GM20431 (cell line): ENCODE measurements at regions not wholly inside any gene's neighbourhood (a gene's known extent, or its start where the extent isn't known, plus 50 kb on each side); places are given as distances from the start of the nearest gene placed in this dataset.

ENCODE experiments used
- in situ Hi-C: fragments of 300-500 bp; cut with MseI, MboI; formaldehyde crosslinking; loops from one replicate; pipeline ENCODE4 v1.15.0; 2020; ENCODE audit warnings: low sequenced_read_pairs; ENCODE audit not compliant: unreplicated experiment

DNA sequence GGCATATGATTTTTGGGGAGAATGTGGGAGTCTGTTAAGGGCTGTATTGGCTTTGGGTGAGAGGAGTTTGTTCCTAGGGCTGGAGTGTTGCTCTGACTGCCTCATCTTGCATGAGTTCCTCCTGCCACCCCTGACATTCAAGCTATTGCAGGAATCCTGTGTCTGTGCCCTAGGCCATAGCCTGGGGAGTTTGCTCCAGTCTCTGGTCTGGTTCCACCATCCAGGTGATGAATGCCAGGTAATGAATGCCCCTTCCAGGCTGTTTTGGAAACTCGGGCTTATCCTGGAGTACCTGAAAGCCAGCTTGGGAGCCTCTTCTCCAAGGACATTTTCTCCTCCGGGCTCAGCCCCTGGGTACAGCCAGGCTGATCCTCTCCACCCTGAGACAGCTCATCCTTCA, 117.0 kb upstream of the IRX3 start:
- in situ Hi-C loops, result no loop called here

DNA sequence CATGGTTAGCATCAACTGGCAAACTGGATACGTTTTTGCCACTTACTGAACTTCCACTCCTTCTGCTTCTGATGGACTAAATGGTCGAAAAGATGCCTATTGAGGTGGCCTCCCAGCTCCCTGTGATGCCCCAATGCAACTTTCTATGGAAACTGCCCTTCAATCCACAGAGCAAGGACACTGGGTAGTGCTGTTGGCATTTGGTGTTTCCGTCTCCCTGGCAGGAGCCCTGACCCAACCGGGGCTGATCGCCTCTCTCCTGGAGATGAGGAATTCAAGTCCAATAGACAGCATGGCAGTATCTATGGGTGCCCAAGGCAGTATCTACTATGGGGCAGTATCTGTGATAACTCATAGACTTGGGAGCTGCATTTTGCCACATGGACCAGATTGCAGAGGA, 116.3 kb upstream of the IRX3 start:
- in situ Hi-C loops, result no loop called here

DNA sequence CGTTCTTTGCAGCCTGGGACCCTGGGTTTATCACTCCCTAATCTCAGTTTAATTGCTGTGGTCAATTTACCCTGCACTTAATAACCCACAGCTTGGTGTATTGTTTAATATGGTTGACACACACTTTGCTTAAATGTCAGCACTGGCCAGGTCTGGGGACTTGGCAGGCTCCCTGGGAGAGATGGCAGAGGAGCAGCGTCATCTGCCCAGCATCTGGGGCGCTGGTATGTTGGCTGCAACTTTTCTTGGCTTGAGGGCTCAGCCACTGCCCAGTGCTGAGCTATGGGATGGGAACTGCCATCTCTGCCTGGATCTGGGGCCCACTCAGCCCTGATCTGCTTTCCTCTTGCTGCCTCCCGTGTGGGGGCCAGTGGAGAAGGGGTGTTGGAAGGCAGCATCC, 115.7 kb upstream of the IRX3 start:
- in situ Hi-C loops, result no loop called here

DNA sequence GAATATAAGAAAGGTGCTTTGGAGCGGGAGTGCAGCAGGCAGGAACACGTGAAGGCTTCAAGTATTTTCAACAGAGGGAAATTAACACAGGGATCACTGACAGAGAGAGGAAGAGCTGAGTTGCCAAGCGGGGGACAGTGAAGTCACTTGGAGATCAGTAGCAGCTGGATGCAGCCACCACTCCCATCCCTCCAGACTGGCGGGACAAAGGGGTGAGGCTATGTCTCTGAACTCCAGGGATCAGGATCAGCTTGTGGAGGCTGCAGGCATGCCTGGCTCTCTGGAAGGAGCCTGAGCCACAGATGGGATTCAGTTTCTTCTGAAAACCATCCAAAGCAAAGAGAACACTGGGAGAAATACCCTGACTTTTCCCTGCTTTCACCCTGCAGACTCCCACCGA, 113.7 kb upstream of the IRX3 start:
- in situ Hi-C loops, result no loop called here

DNA sequence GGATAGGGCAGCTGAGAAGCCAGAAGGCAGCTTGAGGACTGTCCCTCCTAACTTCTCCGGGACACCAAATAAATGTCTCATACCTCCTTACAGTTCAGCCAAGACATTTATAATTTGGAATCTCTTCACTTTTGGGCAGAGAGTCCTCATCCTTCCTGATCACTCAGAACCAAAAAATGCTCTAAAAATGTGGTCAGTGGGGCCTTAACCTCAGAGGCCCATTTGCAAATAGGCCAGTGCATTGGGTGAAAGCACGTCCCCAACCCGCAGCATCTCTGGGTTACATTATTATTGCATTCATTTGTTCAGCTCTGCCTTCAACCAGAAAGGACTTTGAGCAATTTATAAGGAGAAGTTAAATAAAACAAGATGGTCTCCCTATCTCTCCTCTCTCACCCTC, 112.4 kb upstream of the IRX3 start:
- in situ Hi-C loops, result no loop called here

DNA sequence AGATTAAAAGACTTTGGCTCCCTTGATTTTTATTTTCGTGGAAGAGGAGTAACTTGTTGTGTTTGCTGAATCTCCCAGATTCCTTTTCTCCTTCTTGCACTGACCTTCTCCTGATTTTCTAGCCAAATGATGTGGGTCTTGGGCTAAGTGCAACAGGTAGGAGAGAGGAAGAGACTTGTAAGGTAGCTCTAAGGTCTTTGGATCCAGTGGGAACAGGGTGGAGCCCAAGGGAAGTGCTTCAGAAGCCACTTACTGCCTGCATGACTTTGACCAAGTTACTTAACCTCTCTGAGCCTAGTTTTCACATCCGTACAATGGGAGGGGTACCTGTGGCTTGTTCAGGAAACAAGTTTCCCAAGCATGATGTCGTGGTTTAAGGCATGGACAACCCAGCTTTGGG, 111.3 kb upstream of the IRX3 start:
- in situ Hi-C loops, result no loop called here

DNA sequence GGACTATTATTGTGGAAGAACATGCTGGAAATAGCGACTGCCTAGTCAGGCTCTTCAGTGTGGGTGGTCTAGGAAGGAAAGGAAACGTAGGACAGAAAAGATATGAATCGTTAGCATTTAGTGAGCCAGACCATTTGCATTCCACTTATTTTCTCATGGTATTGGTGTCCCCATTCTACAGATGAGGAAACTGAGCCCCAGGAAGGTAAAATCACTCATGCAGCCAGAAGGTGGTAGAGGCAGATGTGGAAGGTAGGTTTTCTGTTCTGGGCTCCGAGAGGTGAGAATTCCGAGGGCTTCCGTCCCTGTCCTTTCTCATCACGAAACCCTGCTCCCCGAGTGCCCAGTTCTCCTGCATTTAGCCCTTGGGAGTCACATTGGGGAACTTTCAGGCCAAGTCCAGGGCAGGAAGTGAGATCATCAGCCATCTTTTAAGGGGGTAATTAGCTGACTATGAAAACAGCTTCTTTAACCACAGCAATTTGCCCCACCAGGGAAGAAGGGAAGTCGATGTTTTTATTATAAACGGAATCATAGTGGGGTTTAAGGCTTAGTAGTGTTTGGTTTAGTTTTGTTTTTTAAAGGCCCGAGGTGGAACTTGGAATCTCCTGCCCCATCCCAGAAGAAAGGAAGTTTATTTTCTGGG, 110.7 kb upstream of the IRX3 start:
- in situ Hi-C loops, result no loop called here

DNA sequence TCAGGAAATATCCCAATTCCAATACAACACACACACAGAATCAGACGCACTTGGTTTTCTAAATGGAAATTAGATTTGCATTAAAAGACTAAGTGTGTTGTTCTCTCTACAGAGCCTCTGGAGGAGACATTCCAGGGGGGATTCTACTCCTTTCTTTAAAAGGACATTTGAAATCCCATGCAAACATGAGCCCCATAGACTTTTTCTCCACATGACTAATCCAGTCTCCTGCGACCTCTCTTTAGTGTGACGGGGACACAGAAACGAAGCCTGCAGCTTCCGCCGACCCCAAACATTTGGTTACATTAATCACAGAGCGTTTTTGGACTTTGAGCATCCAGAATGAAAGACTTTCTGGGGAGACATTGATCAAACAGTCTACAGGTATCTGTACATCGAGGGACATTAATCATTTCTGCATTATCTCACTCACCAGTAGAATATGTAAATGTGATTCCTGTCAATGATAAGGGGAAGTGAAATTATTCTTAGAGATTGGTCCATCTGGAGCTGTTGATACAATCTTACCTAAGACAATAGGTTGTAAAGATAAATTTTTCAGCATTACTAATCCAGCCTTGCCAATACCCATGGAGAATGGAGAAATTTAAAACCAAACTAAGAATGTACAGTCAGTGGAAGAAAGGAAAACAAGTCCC, 103.4 kb upstream of the IRX3 start:
- in situ Hi-C loops, result no loop called here

DNA sequence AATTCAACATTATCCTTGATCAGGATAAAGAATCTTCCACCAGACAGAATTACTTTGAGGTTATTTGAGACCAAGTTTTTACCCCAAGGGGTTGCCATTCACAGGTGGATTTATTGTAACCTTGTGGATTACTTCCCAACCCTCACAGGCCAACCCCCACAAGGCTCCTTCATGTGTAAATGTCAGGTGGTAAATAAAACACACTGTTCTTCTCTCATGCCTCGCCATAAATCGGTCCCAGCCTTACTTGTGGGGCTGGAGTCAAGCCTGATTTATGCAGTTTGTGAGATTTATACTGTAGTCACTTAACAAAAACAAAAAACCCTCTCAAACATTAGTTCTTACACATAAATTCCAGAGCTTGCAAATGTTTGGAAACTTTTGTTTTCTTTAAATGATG, 98.6 kb upstream of the IRX3 start:
- in situ Hi-C loops, result no loop called here

DNA sequence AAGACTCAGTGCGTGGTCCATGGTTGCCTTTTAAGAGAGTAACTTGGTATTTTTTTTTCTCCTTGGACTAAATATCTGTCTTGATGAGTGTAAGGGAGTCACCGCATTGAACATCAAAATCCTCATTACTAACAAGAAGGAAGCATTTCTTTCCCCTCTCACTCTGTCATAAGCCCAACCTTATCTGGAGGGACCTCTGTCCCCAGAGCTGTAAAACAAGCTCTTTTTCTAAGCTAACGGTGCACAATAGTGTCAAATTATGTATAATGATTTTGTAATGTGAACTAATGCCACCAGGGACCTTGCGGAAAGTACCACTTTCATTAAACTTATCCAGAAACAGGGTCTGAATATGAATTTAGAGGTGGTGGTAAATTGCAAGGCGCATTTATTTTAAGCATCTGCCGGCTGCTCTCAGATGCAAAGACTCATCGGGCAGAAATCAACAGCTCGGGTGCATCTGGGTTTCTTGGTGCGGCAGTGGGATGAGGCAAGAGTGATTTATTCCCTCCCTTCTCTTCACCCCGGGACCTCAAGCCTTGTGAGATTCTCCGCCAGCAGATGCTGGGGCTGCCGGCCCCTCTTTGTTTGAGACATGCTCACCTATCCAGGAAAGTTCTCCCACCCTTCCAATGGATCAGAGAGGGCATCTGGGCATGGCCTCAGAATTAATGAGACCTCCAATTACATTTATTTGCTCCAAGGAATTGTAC, 95.2 kb upstream of the IRX3 start:
- in situ Hi-C loops, result no loop called here

DNA sequence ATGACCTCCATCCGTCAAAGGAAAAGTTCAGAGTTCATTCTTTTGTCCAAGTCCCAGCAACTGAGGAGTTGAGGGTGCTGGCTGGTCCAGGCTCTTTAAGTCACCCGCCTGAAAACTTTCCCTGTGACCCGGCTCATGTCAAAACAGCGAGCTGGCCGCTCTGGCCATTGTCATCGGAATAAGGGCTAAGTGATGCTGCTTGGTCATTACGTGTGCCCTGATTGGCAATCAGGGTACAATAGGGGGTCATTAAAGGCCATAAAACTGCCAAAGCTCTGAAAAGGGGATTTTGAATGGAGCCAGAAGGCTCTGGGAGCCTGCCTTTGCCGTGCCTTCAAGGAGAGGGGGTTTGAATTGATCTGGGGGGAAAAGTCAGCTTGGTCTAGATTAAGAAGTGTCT, 88.5 kb upstream of the IRX3 start:
- in situ Hi-C loops, result no loop called here

DNA sequence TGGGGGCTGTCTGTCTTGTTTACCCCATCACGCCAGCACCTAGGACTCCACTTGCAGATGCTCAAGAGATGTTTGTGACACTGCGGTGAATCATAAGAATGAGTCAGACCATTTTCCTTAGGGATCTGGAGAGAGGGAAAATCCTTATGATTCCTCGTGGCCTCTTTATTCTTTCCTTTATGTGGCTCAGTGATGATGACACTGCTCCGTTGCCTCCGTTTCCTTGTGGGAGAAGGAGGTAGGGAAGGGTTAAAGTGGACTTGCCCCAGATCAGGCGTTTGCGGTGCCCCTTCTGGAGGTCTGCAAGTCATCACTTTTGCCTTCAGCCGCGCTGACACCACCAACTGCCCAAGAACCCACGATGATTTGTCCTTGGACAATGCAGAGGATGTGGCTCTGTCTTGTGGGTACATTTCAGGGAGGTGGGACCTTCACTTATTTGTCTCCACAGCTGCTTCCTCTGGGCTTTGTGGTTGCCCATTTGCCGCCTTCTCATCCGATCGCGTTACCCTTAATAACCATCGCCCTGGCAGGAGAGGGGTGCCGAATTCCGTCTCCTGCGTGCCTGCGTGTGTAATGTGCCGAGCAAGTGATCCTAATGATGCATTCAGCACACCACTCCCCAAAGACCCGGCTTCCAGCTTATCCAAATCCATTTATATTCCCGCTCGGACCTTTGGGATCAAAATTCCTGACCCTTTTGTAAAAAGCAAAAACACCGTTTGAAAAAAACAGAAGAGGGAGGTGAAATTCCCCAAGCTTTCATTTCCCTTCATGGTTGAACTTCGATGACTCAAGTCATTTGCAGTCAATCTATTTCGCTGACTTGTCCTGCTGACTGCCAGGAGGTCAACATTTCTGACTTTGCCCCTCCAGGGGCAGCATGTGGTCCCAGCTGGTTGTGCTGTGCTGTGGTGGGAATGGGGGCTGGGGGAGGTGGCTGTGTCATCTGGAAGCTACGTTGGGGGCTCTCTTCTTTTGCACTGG, 87.2 kb upstream of the IRX3 start:
- in situ Hi-C loops, result no loop called here

DNA sequence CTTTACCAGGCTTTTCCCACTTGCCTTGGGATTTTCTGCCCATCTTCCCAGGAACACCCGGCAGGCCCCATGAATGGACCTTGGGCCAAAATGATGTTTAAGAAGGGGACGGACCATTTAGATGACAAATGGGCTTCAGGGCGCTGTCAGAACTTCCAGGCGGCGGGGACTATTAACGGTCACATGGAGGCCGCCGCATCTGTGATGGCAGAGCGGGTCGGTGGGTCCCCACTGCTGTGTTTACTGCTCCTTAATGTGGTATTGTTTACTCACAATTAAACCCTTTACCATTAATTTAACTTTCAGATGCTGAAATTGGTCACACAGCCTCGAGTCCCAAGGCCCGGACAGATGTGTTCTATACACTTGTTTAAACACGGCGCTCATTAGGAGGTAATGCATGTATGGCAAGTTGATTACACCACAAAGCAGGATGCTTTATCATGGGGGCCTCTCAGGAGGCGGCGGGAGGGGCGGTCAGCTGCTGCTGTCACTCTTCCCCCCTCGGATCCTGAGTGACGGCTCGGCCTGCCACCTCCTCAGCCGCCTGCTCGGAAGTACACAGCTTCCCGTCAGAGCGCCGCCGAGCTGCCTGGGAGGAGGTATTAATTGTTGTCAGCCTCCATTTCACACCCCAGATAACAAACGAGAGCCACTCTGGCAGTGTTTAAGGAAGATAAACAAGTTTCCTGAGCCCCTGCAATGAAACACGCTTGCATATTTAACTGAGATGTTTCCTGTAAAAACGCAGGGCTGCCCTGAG, 83.9 kb upstream of the IRX3 start:
- in situ Hi-C loops, result no loop called here

DNA sequence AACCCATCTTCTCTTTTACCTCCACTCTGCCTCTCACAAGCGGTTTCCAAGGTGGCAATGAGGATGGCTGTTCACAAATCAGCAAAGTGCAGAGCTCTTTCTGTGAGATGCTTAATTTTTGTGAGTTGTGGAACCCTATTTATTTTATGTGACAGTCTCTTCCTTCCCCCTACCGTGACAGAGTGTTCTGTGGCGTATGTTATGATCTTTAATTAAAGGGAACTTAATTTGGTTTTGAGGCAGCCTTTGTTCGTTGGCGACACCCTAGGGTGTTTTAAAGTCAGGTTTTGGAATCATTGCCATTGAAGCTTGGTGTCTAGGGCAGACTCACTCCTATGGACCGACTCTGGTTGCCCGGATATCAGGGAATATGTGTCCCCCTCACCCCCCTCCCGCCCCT, 83.3 kb upstream of the IRX3 start:
- in situ Hi-C loops, result no loop called here

DNA sequence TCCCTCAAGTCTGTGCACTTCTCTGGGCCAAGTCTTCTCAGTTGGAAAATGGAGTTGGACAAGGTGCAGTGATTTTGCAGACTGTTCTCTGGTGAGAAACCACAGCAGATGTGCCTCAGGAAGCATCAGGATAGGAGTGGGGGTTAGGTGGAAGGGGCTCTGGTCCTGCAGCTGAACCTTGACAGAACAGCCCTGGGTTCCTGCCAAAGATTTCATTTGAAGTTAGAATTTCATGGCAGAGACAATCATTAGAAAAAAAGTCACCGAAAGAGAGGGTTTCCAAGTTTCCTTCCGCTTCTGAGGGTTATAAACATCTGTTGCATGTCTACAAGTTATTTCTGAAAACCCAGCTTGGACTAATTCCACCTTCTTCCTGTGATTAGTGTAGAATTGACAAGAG, 80.4 kb upstream of the IRX3 start:
- in situ Hi-C loops, result no loop called here

DNA sequence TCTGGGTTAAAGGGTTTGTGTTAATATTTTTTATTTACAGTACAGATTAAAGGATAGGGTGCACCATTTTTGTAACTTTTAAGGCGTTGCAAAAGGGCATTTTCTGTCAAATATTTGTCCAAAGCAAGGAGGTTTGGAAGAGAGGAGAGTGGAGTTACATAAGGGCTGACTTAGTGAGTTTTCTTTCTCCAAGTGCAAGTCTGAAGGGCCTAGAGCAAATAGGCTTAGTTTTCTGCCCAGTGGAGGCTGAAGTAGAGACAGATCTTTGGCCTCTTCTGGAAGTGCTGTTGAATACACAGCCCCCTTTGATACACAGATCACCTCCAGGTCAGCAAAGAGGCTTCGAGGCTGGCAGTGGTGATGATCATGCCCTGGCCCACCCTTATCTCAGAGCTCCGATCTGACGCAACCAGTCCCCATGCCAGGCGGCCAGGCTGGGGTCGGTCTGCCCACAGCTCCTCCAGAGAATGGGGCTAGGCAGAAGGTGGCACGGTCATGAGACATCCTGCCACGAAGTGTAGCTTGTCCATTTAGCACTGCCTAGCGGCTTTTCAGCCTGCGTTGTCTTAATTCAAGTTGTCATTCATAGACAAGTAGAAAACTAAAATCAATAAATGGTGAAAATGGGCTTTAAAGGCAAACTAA, 79.5 kb upstream of the IRX3 start:
- in situ Hi-C loops, result no loop called here

DNA sequence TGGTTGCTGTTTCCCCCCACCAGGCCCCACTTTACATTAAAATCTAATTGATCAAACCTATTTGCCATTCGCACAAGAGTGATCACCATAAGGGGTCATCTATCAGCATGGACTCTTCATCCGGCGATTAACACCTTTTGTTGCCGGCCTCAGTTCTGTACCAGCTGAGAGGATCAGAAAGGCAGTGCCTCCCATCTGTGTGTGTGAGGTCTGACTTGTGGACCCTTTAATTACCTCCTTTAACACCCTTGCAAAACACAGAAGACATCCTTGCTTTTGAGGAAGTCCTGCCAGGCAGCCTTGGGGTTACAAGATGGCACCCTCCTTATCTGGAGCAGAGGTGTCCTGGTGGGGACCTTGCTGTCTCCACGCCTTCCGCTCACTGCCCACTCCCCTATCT, 77.2 kb upstream of the IRX3 start:
- in situ Hi-C loops, result no loop called here

DNA sequence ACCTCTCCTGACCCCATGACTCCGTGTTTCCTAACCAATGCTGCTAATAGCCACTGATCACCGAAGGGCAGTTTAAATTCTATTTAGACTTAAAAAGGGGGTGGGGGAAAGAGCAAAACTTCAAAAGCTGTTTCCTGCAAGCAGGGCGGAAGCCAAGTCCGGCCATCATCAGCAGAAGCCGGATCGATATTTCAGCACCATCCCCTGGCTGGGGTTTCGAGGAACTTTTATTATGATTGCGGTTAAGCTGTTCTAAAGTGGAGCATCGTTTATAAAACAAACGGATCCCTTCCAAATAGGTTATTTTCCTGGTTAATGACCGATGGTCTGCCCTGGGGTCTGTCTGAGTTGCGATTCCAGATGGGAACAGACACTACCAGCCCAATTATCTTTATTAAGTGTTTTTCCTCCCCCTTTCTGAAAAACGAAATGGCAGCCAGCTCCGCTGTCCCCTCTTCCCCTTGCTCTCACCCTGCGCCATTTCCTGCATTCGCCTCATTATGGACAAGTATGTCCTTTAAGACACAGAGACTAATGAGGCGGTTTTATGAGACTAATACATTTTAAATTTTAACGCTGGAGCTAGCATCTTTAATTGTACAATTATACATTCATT, 76.1 kb upstream of the IRX3 start:
- in situ Hi-C loops, result no loop called here

DNA sequence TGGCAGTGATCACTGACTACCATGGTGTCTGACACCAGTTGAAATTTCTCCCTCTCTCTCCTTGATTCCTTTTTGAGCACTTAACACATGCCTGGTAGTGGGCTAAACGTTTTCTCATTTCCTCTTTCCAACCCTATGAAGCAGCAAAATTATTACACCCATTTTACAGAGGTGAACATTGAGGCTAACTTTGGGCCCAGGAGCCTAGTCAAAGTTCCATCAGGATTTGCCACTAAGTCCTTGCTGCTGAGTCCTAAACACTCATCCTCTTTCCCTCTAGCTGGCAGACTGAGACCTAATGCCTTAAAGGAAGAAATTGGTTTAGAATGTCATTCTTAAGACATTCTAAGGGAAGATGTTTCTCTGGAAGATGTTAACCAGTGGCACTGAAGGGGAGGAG, 74.7 kb upstream of the IRX3 start:
- in situ Hi-C loops, result no loop called here
